ENCODE measurements at regions not wholly inside any gene's neighbourhood (a gene's known extent, or its start where the extent isn't known, plus 50 kb on each side); places are given as distances from the start of the nearest gene placed in this dataset.
"Not testable (repeated sequence)": the region's sequence is repeated elsewhere in the genome, so short reads cannot be mapped to it uniquely, and the experiment has no call there.

- no peak for DNase-seq (ENCODE audit: low spot score)
These were observed 217.8 kb downstream of the SHOX start for GRCh38 chrX:848386-848785.

GRCh38 chrX:843306-843705 is 212.7 kb downstream of the SHOX start:
- DNase-seq (ENCODE audit: low spot score) = no peak

GRCh38 chrX:840556-840955 is 210.0 kb downstream of the SHOX start:
- no peak for DNase-seq (ENCODE audit: low spot score)

GRCh38 chrX:838666-839065 is 208.1 kb downstream of the SHOX start:
- not testable (repeated sequence) for DNase-seq (ENCODE audit: low spot score)

GRCh38 chrX:835857-836256 is 205.3 kb downstream of the SHOX start:
- not testable (repeated sequence) for DNase-seq (ENCODE audit: low spot score)

GRCh38 chrX:830532-830931 is 199.9 kb downstream of the SHOX start:
- DNase-seq (ENCODE audit: low spot score) = no peak

- DNase-seq (ENCODE audit: low spot score) = no peak
These were observed 198.6 kb downstream of the SHOX start for GRCh38 chrX:829145-829544.

- no peak for DNase-seq (ENCODE audit: low spot score)
These were observed 197.9 kb downstream of the SHOX start for GRCh38 chrX:828411-828959.

GRCh38 chrX:826448-826847 is 195.9 kb downstream of the SHOX start:
- no peak for DNase-seq (ENCODE audit: low spot score)

- DNase-seq (ENCODE audit: low spot score) = no peak
These were observed 195.4 kb downstream of the SHOX start for GRCh38 chrX:825991-826390.

- not testable (repeated sequence) for DNase-seq (ENCODE audit: low spot score)
These were observed 192.5 kb downstream of the SHOX start for GRCh38 chrX:823073-823472.

- DNase-seq (ENCODE audit: low spot score) = no peak
These were observed 190.9 kb downstream of the SHOX start for GRCh38 chrX:821327-822107.

GRCh38 chrX:819684-820083 is 189.1 kb downstream of the SHOX start:
- no peak for DNase-seq (ENCODE audit: low spot score)

GRCh38 chrX:817759-818300 is 187.2 kb downstream of the SHOX start:
- DNase-seq (ENCODE audit: low spot score) = no peak

- not testable (repeated sequence) for DNase-seq (ENCODE audit: low spot score)
These were observed 186.6 kb downstream of the SHOX start for GRCh38 chrX:817147-817546.

- no peak for DNase-seq (ENCODE audit: low spot score)
These were observed 185.8 kb downstream of the SHOX start for GRCh38 chrX:816411-816810.

GRCh38 chrX:810186-810585 is 179.6 kb downstream of the SHOX start:
- DNase-seq (ENCODE audit: low spot score) = no peak

GRCh38 chrX:809081-809480 is 178.5 kb downstream of the SHOX start:
- no peak for DNase-seq (ENCODE audit: low spot score)

- DNase-seq (ENCODE audit: low spot score) = no peak
These were observed 176.0 kb downstream of the SHOX start for GRCh38 chrX:806586-806985.

GRCh38 chrX:805988-806387 is 175.4 kb downstream of the SHOX start:
- no peak for DNase-seq (ENCODE audit: low spot score)

GRCh38 chrX:805103-805670 is 174.6 kb downstream of the SHOX start:
- DNase-seq (ENCODE audit: low spot score) = no peak

- no peak for DNase-seq (ENCODE audit: low spot score)
These were observed 172.3 kb downstream of the SHOX start for GRCh38 chrX:802846-803245.

GRCh38 chrX:799808-800207 is 169.2 kb downstream of the SHOX start:
- DNase-seq (ENCODE audit: low spot score) = no peak

All from pons (tissue), 1 donor.